ENCODE measurements at regions not wholly inside any gene's neighbourhood (a gene's known extent, or its start where the extent isn't known, plus 50 kb on each side); places are given as distances from the start of the nearest gene placed in this dataset.

DNA sequence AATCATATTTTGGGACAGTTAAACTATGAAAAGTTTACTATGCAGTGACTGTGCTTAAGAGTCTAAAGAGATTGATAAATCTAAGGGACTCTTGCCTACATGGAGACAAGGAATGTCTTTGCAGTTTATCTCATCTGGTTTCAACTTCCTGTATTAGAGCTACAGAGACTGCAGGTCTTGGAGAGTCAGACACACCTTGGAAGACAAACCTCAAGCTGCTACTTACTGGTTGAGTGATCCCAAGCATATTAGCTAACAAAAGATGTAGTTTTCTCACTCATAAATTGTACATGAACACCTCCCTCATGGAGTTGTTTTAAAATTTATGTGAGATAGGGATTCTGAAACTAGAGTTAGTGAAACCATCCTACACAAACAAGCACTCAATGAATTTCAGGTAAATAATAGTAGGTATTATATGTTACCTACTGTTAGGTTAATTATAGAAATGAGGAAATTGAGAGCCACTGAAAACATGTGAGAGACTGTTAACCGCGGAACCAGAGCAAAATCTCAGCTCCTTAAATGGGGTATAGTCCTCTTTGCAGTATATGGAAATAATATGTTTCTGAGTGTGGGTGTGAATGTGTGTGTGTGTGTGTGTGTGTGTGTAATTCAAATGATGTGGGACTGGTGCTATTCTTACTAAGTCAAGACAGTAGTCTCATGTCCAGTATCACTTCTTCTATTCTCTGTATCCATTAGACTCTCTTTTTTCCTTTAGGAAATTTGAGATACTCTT is 752.1 kb downstream of the DTWD2 start:
- TF ChIP-seq, protein P1, sequence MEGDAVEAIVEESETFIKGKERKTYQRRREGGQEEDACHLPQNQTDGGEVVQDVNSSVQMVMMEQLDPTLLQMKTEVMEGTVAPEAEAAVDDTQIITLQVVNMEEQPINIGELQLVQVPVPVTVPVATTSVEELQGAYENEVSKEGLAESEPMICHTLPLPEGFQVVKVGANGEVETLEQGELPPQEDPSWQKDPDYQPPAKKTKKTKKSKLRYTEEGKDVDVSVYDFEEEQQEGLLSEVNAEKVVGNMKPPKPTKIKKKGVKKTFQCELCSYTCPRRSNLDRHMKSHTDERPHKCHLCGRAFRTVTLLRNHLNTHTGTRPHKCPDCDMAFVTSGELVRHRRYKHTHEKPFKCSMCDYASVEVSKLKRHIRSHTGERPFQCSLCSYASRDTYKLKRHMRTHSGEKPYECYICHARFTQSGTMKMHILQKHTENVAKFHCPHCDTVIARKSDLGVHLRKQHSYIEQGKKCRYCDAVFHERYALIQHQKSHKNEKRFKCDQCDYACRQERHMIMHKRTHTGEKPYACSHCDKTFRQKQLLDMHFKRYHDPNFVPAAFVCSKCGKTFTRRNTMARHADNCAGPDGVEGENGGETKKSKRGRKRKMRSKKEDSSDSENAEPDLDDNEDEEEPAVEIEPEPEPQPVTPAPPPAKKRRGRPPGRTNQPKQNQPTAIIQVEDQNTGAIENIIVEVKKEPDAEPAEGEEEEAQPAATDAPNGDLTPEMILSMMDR (IDR thresholded peaks at IDR 0.05): no peak
- no peak for TF ChIP-seq POLR2A (IDR thresholded peaks at IDR 0.05)

Measured in Peyer's patch (tissue), 4 donors.